Kidney epithelial cell (primary cell): ENCODE measurements at regions not wholly inside any gene's neighbourhood (a gene's known extent, or its start where the extent isn't known, plus 50 kb on each side); places are given as distances from the start of the nearest gene placed in this dataset.
"Not testable (repeated sequence)": the region's sequence is repeated elsewhere in the genome, so short reads cannot be mapped to it uniquely, and the experiment has no call there.

ENCODE experiments used
- DNase-seq: peaks from one replicate; pipeline ENCODE4 v3.0.0-alpha.2; 2010; ENCODE audit warnings: low read depth
- H3K27me3 ChIP-seq: 2 replicates; pipeline ENCODE4 v1.6.0; 2011; ENCODE audit warnings: low read length; ENCODE audit not compliant: control insufficient read depth, insufficient read depth
- H3K36me3 ChIP-seq: 2 replicates; pipeline ENCODE4 v1.5.1; 2011; ENCODE audit warnings: low read length; ENCODE audit not compliant: control insufficient read depth, insufficient read depth
- H3K4me3 ChIP-seq: 2 replicates; pipeline ENCODE4 v1.5.1; 2011; ENCODE audit warnings: low read depth, mild to moderate bottlenecking, control low read depth, low read length
- CTCF ChIP-seq: IDR thresholded peaks from 2 replicates; pipeline ENCODE4 v1.5.1; 2011; ENCODE audit warnings: mild to moderate bottlenecking, moderate library complexity, low read length, control low read depth, inconsistent platforms; ENCODE audit not compliant: insufficient read depth, poor library complexity, severe bottlenecking

- not testable (repeated sequence) for DNase-seq, H3K27me3 ChIP-seq, H3K4me3 ChIP-seq, H3K36me3 ChIP-seq
Observed at GRCh38 chr9:40939201-40939887, 189.1 kb downstream of the FOXD4L6 start.

- DNase-seq = no peak
- Histone ChIP-seq H3K36me3 (no peaks in the 10 kb centered on the region), H3K4me3 (no peak overlapping the region), H3K27me3 (no peaks in the 10 kb centered on the region)
- TF ChIP-seq CTCF = no peak
Observed at GRCh38 chr9:40935336-40935735, 193.1 kb downstream of the FOXD4L6 start.

GRCh38 chr9:40934480-40934879 is 194.0 kb downstream of the FOXD4L6 start:
- DNase-seq, H3K27me3 ChIP-seq: not testable (repeated sequence)

GRCh38 chr9:40930426-40930825 is 198.1 kb downstream of the FOXD4L6 start:
- DNase-seq, H3K4me3 ChIP-seq, H3K36me3 ChIP-seq, H3K27me3 ChIP-seq: not testable (repeated sequence)

More at GRCh38 chr9:40934480-40934879, 194.0 kb downstream of the FOXD4L6 start:
- not testable (repeated sequence) for H3K36me3 ChIP-seq, H3K4me3 ChIP-seq

- not testable (repeated sequence) for H3K36me3 ChIP-seq, H3K27me3 ChIP-seq, H3K4me3 ChIP-seq, DNase-seq
Observed at GRCh38 chr9:40929488-40929845, 199.0 kb downstream of the FOXD4L6 start.

- no peak for DNase-seq
- Histone ChIP-seq H3K27me3 (no peaks in the 10 kb centered on the region), H3K36me3 (no peaks in the 10 kb centered on the region), H3K4me3 (no peak overlapping the region)
- no peak for TF ChIP-seq CTCF
Observed at GRCh38 chr9:40928803-40929487, 199.5 kb downstream of the FOXD4L6 start.

GRCh38 chr9:40927851-40928802 is 200.4 kb downstream of the FOXD4L6 start:
- H3K27me3 ChIP-seq = no peaks in the 10 kb centered on the region
- no peak overlapping the region for H3K4me3 ChIP-seq

More at GRCh38 chr9:40927851-40928802, 200.4 kb downstream of the FOXD4L6 start:
- no peaks in the 10 kb centered on the region for H3K36me3 ChIP-seq
- TF ChIP-seq CTCF = no peak
- DNase-seq = no peak
